ENCODE measurements at regions not wholly inside any gene's neighbourhood (a gene's known extent, or its start where the extent isn't known, plus 50 kb on each side); places are given as distances from the start of the nearest gene placed in this dataset.
A peak's percentile ranks its signal among the peaks of the same experiment; 100 is the strongest.

DNA sequence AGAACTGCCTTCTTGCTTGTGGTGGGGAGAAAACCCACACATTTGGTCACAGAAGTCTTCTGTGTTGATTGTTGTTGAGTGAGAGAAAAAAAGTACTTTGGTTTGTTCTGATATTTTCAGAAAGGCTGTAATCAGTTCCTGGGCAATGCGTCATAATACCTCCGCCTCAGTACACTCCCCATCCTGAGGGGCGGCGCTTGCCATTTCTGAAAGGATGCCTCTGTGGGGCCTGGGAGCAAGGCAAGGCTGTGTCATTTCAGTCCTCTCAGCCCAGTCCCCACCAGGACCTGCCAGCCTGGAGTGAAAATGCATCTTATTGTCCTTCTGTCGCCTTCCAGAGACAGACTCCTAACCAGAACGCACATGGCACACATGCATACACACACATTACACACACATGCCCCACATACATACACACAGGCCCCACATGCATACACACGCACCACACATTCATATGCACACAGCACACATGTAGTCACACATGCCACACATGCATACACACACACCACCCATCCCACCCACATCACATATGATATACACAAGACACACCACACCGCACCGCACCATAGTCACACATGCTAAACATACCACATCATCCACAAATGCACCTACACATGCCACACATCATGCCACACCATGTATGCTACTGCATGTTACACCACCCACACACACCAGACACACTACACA, 90.0 kb downstream of the CXCL12 start:
- peak overlapping the region; percentile 40 to 86 (median 66) for H3K27ac ChIP-seq
- TF ChIP-seq POLR2A (IDR thresholded peaks at IDR 0.05): no peak
- TF ChIP-seq, protein P1, sequence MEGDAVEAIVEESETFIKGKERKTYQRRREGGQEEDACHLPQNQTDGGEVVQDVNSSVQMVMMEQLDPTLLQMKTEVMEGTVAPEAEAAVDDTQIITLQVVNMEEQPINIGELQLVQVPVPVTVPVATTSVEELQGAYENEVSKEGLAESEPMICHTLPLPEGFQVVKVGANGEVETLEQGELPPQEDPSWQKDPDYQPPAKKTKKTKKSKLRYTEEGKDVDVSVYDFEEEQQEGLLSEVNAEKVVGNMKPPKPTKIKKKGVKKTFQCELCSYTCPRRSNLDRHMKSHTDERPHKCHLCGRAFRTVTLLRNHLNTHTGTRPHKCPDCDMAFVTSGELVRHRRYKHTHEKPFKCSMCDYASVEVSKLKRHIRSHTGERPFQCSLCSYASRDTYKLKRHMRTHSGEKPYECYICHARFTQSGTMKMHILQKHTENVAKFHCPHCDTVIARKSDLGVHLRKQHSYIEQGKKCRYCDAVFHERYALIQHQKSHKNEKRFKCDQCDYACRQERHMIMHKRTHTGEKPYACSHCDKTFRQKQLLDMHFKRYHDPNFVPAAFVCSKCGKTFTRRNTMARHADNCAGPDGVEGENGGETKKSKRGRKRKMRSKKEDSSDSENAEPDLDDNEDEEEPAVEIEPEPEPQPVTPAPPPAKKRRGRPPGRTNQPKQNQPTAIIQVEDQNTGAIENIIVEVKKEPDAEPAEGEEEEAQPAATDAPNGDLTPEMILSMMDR (IDR thresholded peaks at IDR 0.05): no peak

DNA sequence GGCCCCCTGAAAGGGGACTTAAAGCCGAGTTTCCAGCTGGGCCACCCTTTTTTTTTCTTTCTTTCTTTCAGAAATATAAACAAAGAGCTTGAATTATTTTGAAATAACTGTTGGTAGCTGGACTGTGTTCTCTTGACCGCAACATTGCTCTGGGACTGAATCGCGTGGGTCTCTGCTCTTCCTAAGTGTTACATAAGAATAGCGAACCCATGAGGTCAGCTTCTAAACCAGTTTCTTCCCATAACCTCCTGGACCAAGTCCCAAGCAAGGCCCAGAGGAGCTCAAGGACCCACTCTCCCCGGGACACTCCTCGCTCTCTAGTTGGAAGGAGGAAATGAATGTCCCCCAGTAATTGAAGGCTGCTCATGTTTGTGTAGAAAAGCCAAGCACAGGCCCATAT, 91.1 kb downstream of the CXCL12 start:
- DNase-seq: peak in 1 of 3 donors; percentile 56
- H3K9me3 ChIP-seq: no peaks in the 10 kb centered on the region
- H3K4me3 ChIP-seq: no peak overlapping the region

More for the DNA sequence above, 90.0 kb downstream of the CXCL12 start:
- no peak overlapping the region for H3K4me3 ChIP-seq
- H3K9me3 ChIP-seq: no peaks in the 10 kb centered on the region
- no peaks in the 10 kb centered on the region for H3K36me3 ChIP-seq
- H3K27me3 ChIP-seq: no peaks in the 10 kb centered on the region
- peaks cover 0 to 5% (median 0%) of the 10 kb centered on the region in 4 donors for H3K4me1 ChIP-seq
- no peak for DNase-seq

DNA sequence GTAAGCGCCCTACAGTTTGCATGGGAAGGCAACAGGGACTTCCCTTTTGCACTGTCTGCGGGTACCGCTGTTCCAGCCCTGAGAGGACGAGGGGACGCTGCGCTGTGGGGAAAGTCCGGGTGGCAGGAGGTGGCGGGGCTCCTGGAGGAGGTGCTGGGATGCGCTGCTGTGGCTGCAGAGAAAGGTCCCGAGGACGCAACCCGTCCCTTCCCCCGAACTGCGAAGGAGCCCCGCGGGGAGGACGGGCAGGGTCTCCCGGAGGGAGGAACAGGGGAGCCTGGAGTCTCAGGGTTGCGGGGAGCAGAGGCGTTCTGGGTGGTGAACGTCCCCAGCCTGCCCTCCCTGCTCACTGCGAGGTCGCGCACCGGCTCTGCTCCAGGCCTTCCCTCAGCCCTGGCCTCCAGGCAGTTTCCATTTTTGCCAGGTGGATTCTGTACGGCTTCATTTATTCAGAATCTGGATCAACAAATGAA, 91.6 kb downstream of the CXCL12 start:
- TF ChIP-seq, protein P1 (IDR thresholded peaks at IDR 0.05): no peak
- no peak for TF ChIP-seq POLR2A (IDR thresholded peaks at IDR 0.05)
- no peaks in the 10 kb centered on the region for H3K9me3 ChIP-seq
- H3K4me3 ChIP-seq: no peak overlapping the region
- peaks cover 0 to 5% (median 0%) of the 10 kb centered on the region in 4 donors for H3K4me1 ChIP-seq
- DNase-seq: no peak
- H3K27ac ChIP-seq: peak overlapping the region; percentile 58 to 84 (median 70)
- H3K27me3 ChIP-seq: no peaks in the 10 kb centered on the region
- no peaks in the 10 kb centered on the region for H3K36me3 ChIP-seq

More for the DNA sequence above, 91.1 kb downstream of the CXCL12 start:
- Histone ChIP-seq H3K27ac (peak overlapping the region; percentile 58 to 86 (median 72)), H3K4me1 (peaks cover 0 to 5% (median 0%) of the 10 kb centered on the region in 4 donors), H3K36me3 (no peaks in the 10 kb centered on the region), H3K27me3 (no peaks in the 10 kb centered on the region)
- TF ChIP-seq, protein P1 (IDR thresholded peaks at IDR 0.05): no peak
- TF ChIP-seq POLR2A (IDR thresholded peaks at IDR 0.05): no peak

DNA sequence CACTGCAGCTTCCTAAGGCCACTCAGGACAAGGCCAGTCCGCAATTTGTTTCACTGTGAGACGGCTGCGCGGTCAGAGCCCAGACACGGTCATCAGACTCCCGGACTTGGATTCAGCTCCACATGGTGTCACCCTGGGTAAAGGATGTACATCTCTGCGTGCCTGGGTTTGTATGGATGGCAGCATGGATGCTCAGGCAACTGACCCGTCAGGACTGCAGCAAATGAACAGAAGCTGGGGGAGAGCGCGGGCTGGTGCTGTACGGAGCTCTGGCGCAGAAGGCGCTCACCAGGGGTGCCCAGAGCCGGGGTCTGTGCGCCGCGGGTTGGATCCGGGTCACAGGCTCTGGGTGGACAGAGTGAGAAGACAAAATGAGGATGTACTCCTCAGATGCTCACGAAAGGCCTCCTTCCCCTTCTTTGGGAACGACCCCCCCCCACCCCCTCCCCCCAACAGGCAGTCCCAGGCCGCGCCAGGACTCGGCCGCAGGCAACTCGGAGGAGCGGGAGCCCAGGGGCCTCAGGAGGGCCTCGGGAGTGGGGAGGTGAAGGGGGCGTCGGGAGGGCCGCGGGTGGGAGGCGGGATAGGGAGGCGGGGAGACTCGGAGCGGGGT, 92.4 kb downstream of the CXCL12 start:
- Histone ChIP-seq H3K9me3 (no peaks in the 10 kb centered on the region), H3K27me3 (no peaks in the 10 kb centered on the region), H3K36me3 (no peaks in the 10 kb centered on the region), H3K27ac (peak overlapping the region in 2 of 4 donors; percentile 58 to 84), H3K4me1 (peaks cover 0 to 5% (median 0%) of the 10 kb centered on the region in 4 donors), H3K4me3 (no peak overlapping the region)
- DNase-seq: no peak
- TF ChIP-seq POLR2A (IDR thresholded peaks at IDR 0.05): no peak
- TF ChIP-seq, protein P1 (IDR thresholded peaks at IDR 0.05): no peak

DNA sequence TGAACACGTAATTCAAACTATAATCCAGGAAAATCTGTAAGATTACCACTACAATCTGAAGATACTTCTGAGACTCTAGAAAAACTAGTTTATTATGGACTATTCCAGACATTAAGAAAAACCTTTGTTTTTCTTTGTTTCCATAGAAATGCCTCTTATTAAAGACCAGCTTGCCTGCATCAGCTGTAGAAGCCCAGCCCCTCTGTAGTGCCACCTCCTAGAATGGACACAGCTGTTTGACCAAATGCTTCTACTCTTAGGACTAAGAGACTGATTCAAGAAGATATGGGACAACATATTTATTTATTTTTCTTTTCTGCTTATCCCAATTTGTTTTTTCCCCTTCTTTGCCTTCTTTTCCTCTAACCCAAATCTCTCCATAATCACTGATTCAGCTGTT, 93.8 kb downstream of the CXCL12 start:
- no peaks in the 10 kb centered on the region for H3K9me3 ChIP-seq
- H3K27ac ChIP-seq: no peak overlapping the region
- no peaks in the 10 kb centered on the region for H3K36me3 ChIP-seq
- H3K4me3 ChIP-seq: no peak overlapping the region
- peaks cover 0 to 5% (median 0%) of the 10 kb centered on the region in 4 donors for H3K4me1 ChIP-seq
- no peaks in the 10 kb centered on the region for H3K27me3 ChIP-seq
- TF ChIP-seq, protein P1 (IDR thresholded peaks at IDR 0.05): no peak
- TF ChIP-seq POLR2A (IDR thresholded peaks at IDR 0.05): no peak
- no peak for DNase-seq
